ENCODE measurements at regions not wholly inside any gene's neighbourhood (a gene's known extent, or its start where the extent isn't known, plus 50 kb on each side); places are given as distances from the start of the nearest gene placed in this dataset.

- no peak overlapping the region for H4K8ac ChIP-seq (ENCODE audit: low read depth, low read length)
- H3K79me1 ChIP-seq (ENCODE audit: low read length) = no peaks in the 10 kb centered on the region
- no peak overlapping the region for H2AK5ac ChIP-seq (ENCODE audit: low read length)
- H2BK5ac ChIP-seq (ENCODE audit: low read length) = no peak overlapping the region
- H3K4me2 ChIP-seq (ENCODE audit: low read length) = no peak overlapping the region
- H3K4me3 ChIP-seq (ENCODE audit: low read length) = no peak overlapping the region
- H3K4ac ChIP-seq (ENCODE audit: low read depth, low read length) = no peak overlapping the region
- WGBS (ENCODE audit: extremely low coverage, insufficient coverage, low lambda C conversion rate) = no CpG with 5 or more reads among the region's 1 CpG
- no peak overlapping the region for H3K23ac ChIP-seq (ENCODE audit: low read length)
- no peak overlapping the region for H3K27ac ChIP-seq (ENCODE audit: low read depth, low read length)
- H3K9ac ChIP-seq (ENCODE audit: low read length) = no peak overlapping the region
- no peaks in the 10 kb centered on the region for H3K27me3 ChIP-seq (ENCODE audit: insufficient read depth, low read length, poor library complexity)
- H3K4me1 ChIP-seq (ENCODE audit: control insufficient read depth, low read depth, low read length) = peaks cover 6% of the 10 kb centered on the region
- H3K79me2 ChIP-seq (ENCODE audit: control insufficient read depth, insufficient read depth, low read length) = no peaks in the 10 kb centered on the region
- DNase-seq = peak; percentile 49
- H3K56ac ChIP-seq (ENCODE audit: low read length) = no peak overlapping the region
- no peak overlapping the region for H3K18ac ChIP-seq (ENCODE audit: low read length)
- H2BK15ac ChIP-seq (replicated peaks; ENCODE audit: low read depth) = no peak overlapping the region
- H3K36me3 ChIP-seq (ENCODE audit: control insufficient read depth, insufficient read depth, low read length) = no peaks in the 10 kb centered on the region
- no peak overlapping the region for H2BK120ac ChIP-seq (ENCODE audit: low read depth, low read length)
- H4K5ac ChIP-seq (ENCODE audit: low read length) = no peak overlapping the region
These were observed 73.8 kb upstream of the SLC1A1 start for GRCh38 chr9:4416467-4416866.

DNA sequence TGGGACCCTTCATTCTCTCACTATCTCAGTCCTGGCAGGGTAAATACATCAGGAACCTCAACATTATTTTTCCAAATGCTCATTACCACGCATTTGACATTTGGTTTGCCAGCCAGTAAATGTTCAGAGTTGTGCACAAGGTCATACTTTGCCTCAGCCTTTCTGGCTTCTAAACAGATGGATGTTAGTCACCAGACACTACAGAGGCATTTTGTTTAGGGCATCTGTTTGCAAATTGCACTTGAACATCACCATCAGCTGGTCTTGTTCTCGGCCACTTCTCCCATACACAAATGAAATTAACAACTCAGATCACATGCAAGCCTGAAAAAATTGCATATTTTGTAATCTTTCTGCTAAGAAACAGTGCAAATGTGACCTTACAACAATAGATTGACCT lies 75.0 kb upstream of the SLC1A1 start:
- H4K5ac ChIP-seq (ENCODE audit: low read length) = no peak overlapping the region
- H3K27me3 ChIP-seq (ENCODE audit: insufficient read depth, low read length, poor library complexity) = no peaks in the 10 kb centered on the region
- H3K18ac ChIP-seq (ENCODE audit: low read length) = no peak overlapping the region

DNA sequence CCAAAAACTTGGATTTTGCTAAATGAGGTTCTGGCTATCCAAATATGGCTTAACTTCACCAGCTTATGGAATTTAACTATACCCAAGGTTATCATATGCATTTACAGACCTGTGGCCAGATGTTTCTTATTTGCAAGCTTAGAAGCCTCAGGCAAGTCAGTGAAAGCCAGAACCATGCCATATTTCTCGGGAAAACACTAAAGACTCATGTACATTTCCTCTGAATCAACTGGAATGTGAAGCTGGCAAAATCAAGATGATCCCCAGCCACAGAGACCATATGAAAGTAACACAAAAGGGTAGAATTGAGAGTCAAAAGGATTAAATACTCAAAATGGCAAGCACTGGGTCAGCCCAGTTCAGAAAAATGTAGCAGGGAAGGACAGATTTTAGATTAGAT lies 76.4 kb upstream of the SLC1A1 start:
- H3K4me3 ChIP-seq (ENCODE audit: low read length) = no peak overlapping the region
- no peak overlapping the region for H2AK5ac ChIP-seq (ENCODE audit: low read length)
- no peak overlapping the region for H3K18ac ChIP-seq (ENCODE audit: low read length)
- DNase-seq = no peak
- H2BK15ac ChIP-seq (replicated peaks; ENCODE audit: low read depth) = no peak overlapping the region
- no CpG with 5 or more reads among the region's 1 CpG for WGBS (ENCODE audit: extremely low coverage, insufficient coverage, low lambda C conversion rate)
- H3K23ac ChIP-seq (ENCODE audit: low read length) = no peak overlapping the region
- no peaks in the 10 kb centered on the region for H3K79me1 ChIP-seq (ENCODE audit: low read length)
- H3K4me1 ChIP-seq (ENCODE audit: control insufficient read depth, low read depth, low read length) = peaks cover 6% of the 10 kb centered on the region
- H3K79me2 ChIP-seq (ENCODE audit: control insufficient read depth, insufficient read depth, low read length) = no peaks in the 10 kb centered on the region
- no peak overlapping the region for H3K27ac ChIP-seq (ENCODE audit: low read depth, low read length)
- H3K27me3 ChIP-seq (ENCODE audit: insufficient read depth, low read length, poor library complexity) = no peaks in the 10 kb centered on the region
- no peak overlapping the region for H3K9ac ChIP-seq (ENCODE audit: low read length)
- H4K5ac ChIP-seq (ENCODE audit: low read length) = no peak overlapping the region
- no peak overlapping the region for H3K4me2 ChIP-seq (ENCODE audit: low read length)
- no peak overlapping the region for H2BK5ac ChIP-seq (ENCODE audit: low read length)
- no peaks in the 10 kb centered on the region for H3K36me3 ChIP-seq (ENCODE audit: control insufficient read depth, insufficient read depth, low read length)
- H2BK120ac ChIP-seq (ENCODE audit: low read depth, low read length) = no peak overlapping the region
- H3K4ac ChIP-seq (ENCODE audit: low read depth, low read length) = no peak overlapping the region
- H4K8ac ChIP-seq (ENCODE audit: low read depth, low read length) = no peak overlapping the region
- H3K56ac ChIP-seq (ENCODE audit: low read length) = no peak overlapping the region

More for the DNA sequence above, 75.0 kb upstream of the SLC1A1 start:
- peaks cover 6% of the 10 kb centered on the region for H3K4me1 ChIP-seq (ENCODE audit: control insufficient read depth, low read depth, low read length)
- H3K9ac ChIP-seq (ENCODE audit: low read length) = no peak overlapping the region
- no peak overlapping the region for H3K27ac ChIP-seq (ENCODE audit: low read depth, low read length)
- no peak overlapping the region for H3K23ac ChIP-seq (ENCODE audit: low read length)
- no peak overlapping the region for H2BK15ac ChIP-seq (replicated peaks; ENCODE audit: low read depth)
- no peak overlapping the region for H2BK5ac ChIP-seq (ENCODE audit: low read length)
- no peak overlapping the region for H2BK120ac ChIP-seq (ENCODE audit: low read depth, low read length)
- no peak overlapping the region for H3K4ac ChIP-seq (ENCODE audit: low read depth, low read length)
- H3K4me3 ChIP-seq (ENCODE audit: low read length) = no peak overlapping the region
- no peak overlapping the region for H4K8ac ChIP-seq (ENCODE audit: low read depth, low read length)
- no peaks in the 10 kb centered on the region for H3K79me1 ChIP-seq (ENCODE audit: low read length)
- no CpG with 5 or more reads among the region's 2 CpGs for WGBS (ENCODE audit: extremely low coverage, insufficient coverage, low lambda C conversion rate)
- DNase-seq = no peak
- no peak overlapping the region for H3K4me2 ChIP-seq (ENCODE audit: low read length)
- no peaks in the 10 kb centered on the region for H3K79me2 ChIP-seq (ENCODE audit: control insufficient read depth, insufficient read depth, low read length)
- H3K36me3 ChIP-seq (ENCODE audit: control insufficient read depth, insufficient read depth, low read length) = no peaks in the 10 kb centered on the region
- no peak overlapping the region for H2AK5ac ChIP-seq (ENCODE audit: low read length)
- no peak overlapping the region for H3K56ac ChIP-seq (ENCODE audit: low read length)

GRCh38 chr9:4404156-4404555 lies 86.1 kb upstream of the SLC1A1 start:
- Histone ChIP-seq H2BK5ac (ENCODE audit: low read length) (no peak overlapping the region), H3K4ac (ENCODE audit: low read depth, low read length) (no peak overlapping the region), H2BK120ac (ENCODE audit: low read depth, low read length) (no peak overlapping the region), H2AK5ac (ENCODE audit: low read length) (no peak overlapping the region), H4K5ac (ENCODE audit: low read length) (no peak overlapping the region), H3K27me3 (ENCODE audit: insufficient read depth, low read length, poor library complexity) (no peaks in the 10 kb centered on the region), H3K4me1 (ENCODE audit: control insufficient read depth, low read depth, low read length) (no peaks in the 10 kb centered on the region), H3K4me3 (ENCODE audit: low read length) (no peak overlapping the region), H3K79me2 (ENCODE audit: control insufficient read depth, insufficient read depth, low read length) (no peaks in the 10 kb centered on the region), H3K56ac (ENCODE audit: low read length) (no peak overlapping the region), H2BK15ac (replicated peaks; ENCODE audit: low read depth) (no peak overlapping the region), H3K23ac (ENCODE audit: low read length) (no peak overlapping the region), H3K4me2 (ENCODE audit: low read length) (no peak overlapping the region), H3K36me3 (ENCODE audit: control insufficient read depth, insufficient read depth, low read length) (no peaks in the 10 kb centered on the region), H3K79me1 (ENCODE audit: low read length) (no peaks in the 10 kb centered on the region), H3K27ac (ENCODE audit: low read depth, low read length) (no peak overlapping the region), H4K8ac (ENCODE audit: low read depth, low read length) (no peak overlapping the region), H3K9ac (ENCODE audit: low read length) (no peak overlapping the region), H3K18ac (ENCODE audit: low read length) (no peak overlapping the region)
- WGBS (ENCODE audit: extremely low coverage, insufficient coverage, low lambda C conversion rate) = no CpG with 5 or more reads among the region's 3 CpGs
- DNase-seq = no peak

- Histone ChIP-seq H2BK15ac (replicated peaks; ENCODE audit: low read depth) (no peak overlapping the region), H3K27ac (ENCODE audit: low read depth, low read length) (no peak overlapping the region), H4K8ac (ENCODE audit: low read depth, low read length) (no peak overlapping the region), H2BK120ac (ENCODE audit: low read depth, low read length) (no peak overlapping the region), H3K79me2 (ENCODE audit: control insufficient read depth, insufficient read depth, low read length) (no peaks in the 10 kb centered on the region), H3K4me3 (ENCODE audit: low read length) (no peak overlapping the region), H2AK5ac (ENCODE audit: low read length) (no peak overlapping the region), H3K23ac (ENCODE audit: low read length) (no peak overlapping the region), H3K4me2 (ENCODE audit: low read length) (no peak overlapping the region), H3K9ac (ENCODE audit: low read length) (no peak overlapping the region), H3K4ac (ENCODE audit: low read depth, low read length) (no peak overlapping the region), H3K79me1 (ENCODE audit: low read length) (no peaks in the 10 kb centered on the region), H4K5ac (ENCODE audit: low read length) (no peak overlapping the region), H3K56ac (ENCODE audit: low read length) (no peak overlapping the region), H3K18ac (ENCODE audit: low read length) (no peak overlapping the region), H3K36me3 (ENCODE audit: control insufficient read depth, insufficient read depth, low read length) (no peaks in the 10 kb centered on the region), H3K27me3 (ENCODE audit: insufficient read depth, low read length, poor library complexity) (no peaks in the 10 kb centered on the region), H3K4me1 (ENCODE audit: control insufficient read depth, low read depth, low read length) (no peaks in the 10 kb centered on the region), H2BK5ac (ENCODE audit: low read length) (no peak overlapping the region)
- DNase-seq = no peak
These were observed 87.8 kb upstream of the SLC1A1 start for GRCh38 chr9:4402501-4402900.

- no peak overlapping the region for H3K27ac ChIP-seq (ENCODE audit: low read depth, low read length)
- H3K56ac ChIP-seq (ENCODE audit: low read length) = no peak overlapping the region
These were observed 89.5 kb upstream of the SLC1A1 start for GRCh38 chr9:4400731-4401130.

More at GRCh38 chr9:4400731-4401130, 89.5 kb upstream of the SLC1A1 start:
- Histone ChIP-seq H2BK120ac (ENCODE audit: low read depth, low read length) (no peak overlapping the region), H3K23ac (ENCODE audit: low read length) (no peak overlapping the region), H3K4me2 (ENCODE audit: low read length) (no peak overlapping the region), H3K27me3 (ENCODE audit: insufficient read depth, low read length, poor library complexity) (no peaks in the 10 kb centered on the region), H4K8ac (ENCODE audit: low read depth, low read length) (no peak overlapping the region), H2BK15ac (replicated peaks; ENCODE audit: low read depth) (no peak overlapping the region), H3K4me3 (ENCODE audit: low read length) (no peak overlapping the region), H3K4ac (ENCODE audit: low read depth, low read length) (no peak overlapping the region), H3K79me1 (ENCODE audit: low read length) (no peaks in the 10 kb centered on the region), H3K9ac (ENCODE audit: low read length) (no peak overlapping the region), H3K4me1 (ENCODE audit: control insufficient read depth, low read depth, low read length) (no peaks in the 10 kb centered on the region), H4K5ac (ENCODE audit: low read length) (no peak overlapping the region), H3K36me3 (ENCODE audit: control insufficient read depth, insufficient read depth, low read length) (no peaks in the 10 kb centered on the region), H3K18ac (ENCODE audit: low read length) (no peak overlapping the region), H3K79me2 (ENCODE audit: control insufficient read depth, insufficient read depth, low read length) (no peaks in the 10 kb centered on the region), H2AK5ac (ENCODE audit: low read length) (no peak overlapping the region), H2BK5ac (ENCODE audit: low read length) (no peak overlapping the region)
- no CpG with 5 or more reads among the region's 3 CpGs for WGBS (ENCODE audit: extremely low coverage, insufficient coverage, low lambda C conversion rate)
- DNase-seq = no peak

All from mesendoderm (in vitro differentiated cells).